IMR-90 (cell line): ENCODE measurements at regions not wholly inside any gene's neighbourhood (a gene's known extent, or its start where the extent isn't known, plus 50 kb on each side); places are given as distances from the start of the nearest gene placed in this dataset.
A peak's percentile ranks its signal among the peaks of the same experiment; 100 is the strongest.

Experiments used
- ATAC-seq: fragments of 200-7000 bp; cut with Tn5 transposase; 2 replicates; pipeline ENCODE4 v1.9.1; 2020; ENCODE audit warnings: low read depth, mild to moderate bottlenecking, moderate library complexity
- BruUV-seq: library from RNA; stranded (reverse); fragments of 400-500 nt; replicated peaks from 2 replicates; lab custom pipeline; 2021; lab: Mats Ljungman, UMichigan
- CTCF ChIA-PET: fragments of 300-600 bp; formaldehyde crosslinking; extraction: SDS; loops from one replicate; lab custom pipeline; 2021; ENCODE audit warnings: antibody characterized with exemption; lab: Yijun Ruan, JAX
- POLR2A ChIA-PET: fragments of 300-600 bp; sonication (Branson Sonifier 250); formaldehyde crosslinking; loops from one replicate; lab custom pipeline; 2022; ENCODE audit warnings: antibody characterized with exemption; ENCODE audit not compliant: unreplicated experiment; lab: Charles Lee
- DNase-seq: peaks from one replicate; pipeline ENCODE4 v3.0.0; 2013
- H2AFZ ChIP-seq: replicated peaks from 2 replicates; pipeline ENCODE3; 2013; ENCODE audit warnings: low read length, mild to moderate bottlenecking; ENCODE audit not compliant: poor library complexity
- H2AK5ac ChIP-seq: 2 replicates; pipeline ENCODE4 v1.6.1; 2013; ENCODE audit warnings: low read depth, low read length, inconsistent platforms
- H2AK9ac ChIP-seq: replicated peaks from 2 replicates; pipeline ENCODE3; 2013; ENCODE audit warnings: mild to moderate bottlenecking, low read depth, low read length, moderate library complexity; ENCODE audit not compliant: poor library complexity
- H2BK120ac ChIP-seq: 2 replicates; pipeline ENCODE4 v1.6.1; 2013; ENCODE audit warnings: low read depth, low read length, inconsistent platforms
- H2BK15ac ChIP-seq: 3 replicates; pipeline ENCODE4 v1.6.1; 2013; ENCODE audit warnings: low read depth, low read length, inconsistent platforms
- H2BK20ac ChIP-seq: 2 replicates; pipeline ENCODE4 v1.6.1; 2013; ENCODE audit warnings: low read depth, mild to moderate bottlenecking, inconsistent platforms, low read length, moderate library complexity
- H2BK5ac ChIP-seq: 2 replicates; pipeline ENCODE4 v1.6.1; 2013; ENCODE audit warnings: mild to moderate bottlenecking, low read depth, low read length, inconsistent platforms; ENCODE audit not compliant: poor library complexity, severe bottlenecking
- H3K14ac ChIP-seq: replicated peaks from 2 replicates; pipeline ENCODE4 v1.6.1; 2013; ENCODE audit warnings: low read depth, low read length, inconsistent platforms
- H3K18ac ChIP-seq: 2 replicates; pipeline ENCODE4 v1.6.1; 2013; ENCODE audit warnings: low read depth, low read length, control low read depth
- H3K23ac ChIP-seq: 2 replicates; pipeline ENCODE4 v1.6.1; 2013; ENCODE audit warnings: low read depth, low read length, inconsistent platforms
- H3K27ac ChIP-seq: 2 replicates; pipeline ENCODE4 v1.5.1; 2013; ENCODE audit warnings: mild to moderate bottlenecking, control low read depth, low read length; ENCODE audit not compliant: insufficient read depth
- H3K27me3 ChIP-seq: 2 replicates; pipeline ENCODE4 v1.6.1; 2013; ENCODE audit warnings: low read length; ENCODE audit not compliant: control insufficient read depth, insufficient read depth
- H3K36me3 ChIP-seq: 2 replicates; pipeline ENCODE4 v1.6.1; 2013; ENCODE audit warnings: low read length, mixed read lengths; ENCODE audit not compliant: control insufficient read depth, insufficient read depth
- H3K4ac ChIP-seq: 2 replicates; pipeline ENCODE4 v1.6.1; 2013; ENCODE audit warnings: low read depth, low read length, inconsistent platforms
- H3K4me1 ChIP-seq: 2 replicates; pipeline ENCODE4 v1.6.1; 2013; ENCODE audit warnings: low read length, mixed read lengths; ENCODE audit not compliant: control insufficient read depth, insufficient read depth
- H3K4me2 ChIP-seq: 2 replicates; pipeline ENCODE4 v1.6.1; 2013; ENCODE audit warnings: low read depth, mild to moderate bottlenecking, control low read depth, low read length, moderate library complexity
- H3K4me3 ChIP-seq: 2 replicates; pipeline ENCODE4 v1.5.1; 2013; ENCODE audit warnings: low read depth, mild to moderate bottlenecking, control low read depth, low read length, moderate library complexity; ENCODE audit not compliant: insufficient read depth
- H3K56ac ChIP-seq: 2 replicates; pipeline ENCODE4 v1.6.1; 2013; ENCODE audit warnings: low read length, inconsistent platforms; ENCODE audit not compliant: insufficient read depth; ENCODE audit errors: extremely low read depth
- H3K79me1 ChIP-seq, 2 experiments: 2 replicates each; pipeline ENCODE4 v1.6.1; 2013; ENCODE audit warnings: low read length in 2 of 2, inconsistent platforms in 1 of 2, low read depth in 1 of 2
- H3K9ac ChIP-seq: 2 replicates; pipeline ENCODE4 v1.6.1; 2013; ENCODE audit warnings: low read depth, low read length, control low read depth
- H3K9me1 ChIP-seq: 2 replicates; pipeline ENCODE4 v1.6.1; 2013; ENCODE audit warnings: low read length, inconsistent platforms; ENCODE audit not compliant: insufficient read depth
- H3K9me3 ChIP-seq: 2 replicates; pipeline ENCODE4 v1.6.1; 2013; ENCODE audit warnings: low read length; ENCODE audit not compliant: control insufficient read depth, insufficient read depth
- H4K20me1 ChIP-seq: 2 replicates; pipeline ENCODE4 v1.6.1; 2013; ENCODE audit warnings: low read length, inconsistent platforms; ENCODE audit not compliant: insufficient read depth
- H4K5ac ChIP-seq: 2 replicates; pipeline ENCODE4 v1.6.1; 2013; ENCODE audit warnings: mild to moderate bottlenecking, low read depth, low read length, control low read depth
- H4K8ac ChIP-seq, 2 experiments: 2 replicates each; pipeline ENCODE4 v1.6.1; 2013; ENCODE audit warnings: low read depth in 2 of 2, low read length in 2 of 2, control low read depth in 1 of 2, inconsistent platforms in 1 of 2
- H4K91ac ChIP-seq: 2 replicates; pipeline ENCODE4 v1.6.1; 2013; ENCODE audit warnings: low read depth, low read length, inconsistent platforms; ENCODE audit not compliant: insufficient read depth
- FOS ChIP-seq: fragments of 150-350 bp; IDR thresholded peaks from 2 replicates; pipeline ENCODE4 v1.6.1; 2016; ENCODE audit warnings: low read depth, low read length
- MXI1 ChIP-seq: IDR thresholded peaks from 2 replicates; pipeline ENCODE4 v1.6.1; 2012; ENCODE audit warnings: low read depth, mild to moderate bottlenecking, low read length, moderate library complexity, borderline replicate concordance
- WGBS, 2 experiments: methylation state at CpG; one replicate each; pipeline versions ENCODE4 v1.1.5 to v1.1.7; 2013; ENCODE audit warnings: missing lambda C conversion rate in 2 of 2; ENCODE audit not compliant: insufficient read length in 1 of 2; ENCODE audit errors: extremely low coverage in 2 of 2; 5-methylcytosine and 5-hydroxymethylcytosine counted together
- dilution Hi-C: fragments of 300-500 bp; cut with HindIII; formaldehyde crosslinking; loops from one replicate; pipeline ENCODE4 v1.14.3; 2018; ENCODE audit warnings: low sequenced_read_pairs; ENCODE audit not compliant: unreplicated experiment
- in situ Hi-C: fragments of 300-500 bp; cut with MboI; formaldehyde crosslinking; loops from 3 replicates; pipeline ENCODE4 v1.14.3; 2019; ENCODE audit warnings: low sequenced_read_pairs, inconsistent platforms, mixed read lengths
- intact Hi-C: fragments of 100-400 bp; cut with micrococcal nuclease; formaldehyde crosslinking; loops from 2 replicates; pipeline ENCODE4 v1.10.0; 2022

DNA sequence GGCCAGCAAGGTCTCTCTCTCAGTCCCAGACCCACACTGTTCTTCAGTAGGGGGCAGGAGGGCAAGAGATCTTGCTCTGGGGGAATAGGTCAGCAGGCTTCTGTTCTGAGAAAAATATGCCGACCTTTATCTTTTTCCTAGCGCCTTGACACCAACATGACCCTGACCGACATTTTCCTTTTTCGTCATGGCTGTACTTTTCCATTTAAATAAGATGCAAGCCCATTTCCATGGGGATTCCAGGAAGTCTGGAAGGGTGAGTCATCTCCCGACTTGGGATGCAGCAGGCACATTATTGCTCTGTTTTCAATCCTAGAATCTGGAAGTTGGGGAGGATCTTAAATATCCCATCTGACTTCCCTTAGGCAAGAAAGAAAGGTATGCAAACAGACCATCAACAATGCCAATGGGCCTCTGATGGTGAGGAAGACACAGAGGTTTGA is 261.5 kb upstream of the LRTM1 start:
- ChIA-PET CTCF (no interaction called here), POLR2A (no interaction called here)
- in situ Hi-C loops = no loop called here
- H3K18ac ChIP-seq = peak overlapping the region; percentile 93
- TF ChIP-seq MXI1 (no peak), FOS (peak; percentile 51; the same call in 1 of the 2 replicates)
- H3K14ac ChIP-seq = peak overlapping the region; percentile 93
- ATAC-seq (no peak), DNase-seq (peak; percentile 78)
- H3K9me3 ChIP-seq = no peaks in the 10 kb centered on the region
- no peak overlapping the region for H3K4me3 ChIP-seq
- H2BK120ac ChIP-seq = peak overlapping the region; percentile 99
- H4K91ac ChIP-seq = peak overlapping the region; percentile 94
- H3K36me3 ChIP-seq = no peaks in the 10 kb centered on the region
- H2AFZ ChIP-seq = peak overlapping the region; percentile 85
- WGBS, 2 experiments = no CpG with 5 or more reads among the region's 5 CpGs
- H3K9ac ChIP-seq = no peak overlapping the region
- H4K20me1 ChIP-seq = no peaks in the 10 kb centered on the region
- H2BK15ac ChIP-seq = peak overlapping the region; percentile 89; the same call in 2 of the 3 replicates
- BruUV-seq = no TSS peak
- dilution Hi-C loops = no loop called here
- no peak overlapping the region for H3K4me2 ChIP-seq
- H4K8ac ChIP-seq = peak overlapping the region; percentile 59 to 85
- H3K56ac ChIP-seq = peak overlapping the region; percentile 76
- H2BK5ac ChIP-seq = peak overlapping the region; percentile 98
- H3K4ac ChIP-seq = peak overlapping the region; percentile 97
- peak overlapping the region; percentile 90 for H4K5ac ChIP-seq
- H3K79me1 ChIP-seq = peaks cover 6 to 14% of the 10 kb centered on the region in 2 experiments; a peak in 3 of 4 replicates
- H3K4me1 ChIP-seq = peaks cover 15% of the 10 kb centered on the region
- intact Hi-C loops = no loop called here
- peaks cover 7% of the 10 kb centered on the region for H3K9me1 ChIP-seq
- no peaks in the 10 kb centered on the region for H3K27me3 ChIP-seq
- H3K23ac ChIP-seq = peak overlapping the region; percentile 99
- H2BK20ac ChIP-seq = peak overlapping the region; percentile 99
- peak overlapping the region; percentile 59 for H2AK9ac ChIP-seq
- peak overlapping the region; percentile 39 for H3K27ac ChIP-seq
- peak overlapping the region; percentile 98 for H2AK5ac ChIP-seq
